GM18907 (cell line): ENCODE measurements at regions not wholly inside any gene's neighbourhood (a gene's known extent, or its start where the extent isn't known, plus 50 kb on each side); places are given as distances from the start of the nearest gene placed in this dataset.

Experiments
- ATAC-seq: cut with Tn5 transposase; IDR thresholded peaks from one replicate; pipeline ENCODE4 v1.9.1; 2021; ENCODE audit warnings: mild to moderate bottlenecking, moderate library complexity; ENCODE audit not compliant: unreplicated experiment

GRCh38 chr10:88194961-88195367, 331.5 kb downstream of the PTEN start:
- no peak for ATAC-seq

GRCh38 chr10:88195841-88196240, 332.4 kb downstream of the PTEN start:
- ATAC-seq, result no peak

- no peak for ATAC-seq
These were observed 332.9 kb downstream of the PTEN start for GRCh38 chr10:88196291-88196690.

GRCh38 chr10:88198023-88198422, 334.6 kb downstream of the PTEN start:
- ATAC-seq, result no peak

- ATAC-seq, result no peak
These were observed 337.0 kb downstream of the PTEN start for GRCh38 chr10:88200312-88201032.

GRCh38 chr10:88205842-88206446, 342.5 kb downstream of the PTEN start:
- peak; percentile 63 for ATAC-seq

- no peak for ATAC-seq
These were observed 343.7 kb downstream of the PTEN start for GRCh38 chr10:88207121-88207546.

- no peak for ATAC-seq
These were observed 345.8 kb downstream of the PTEN start for GRCh38 chr10:88209231-88209630.

GRCh38 chr10:88209837-88210561, 346.6 kb downstream of the PTEN start:
- ATAC-seq, result no peak

- no peak for ATAC-seq
These were observed 347.8 kb downstream of the PTEN start for GRCh38 chr10:88211230-88211629.

GRCh38 chr10:88212069-88212468, 348.6 kb downstream of the PTEN start:
- ATAC-seq, result no peak

- no peak for ATAC-seq
These were observed 349.7 kb downstream of the PTEN start for GRCh38 chr10:88213065-88213605.

- ATAC-seq, result peak; percentile 67
These were observed 353.6 kb downstream of the PTEN start for GRCh38 chr10:88216976-88217375.

- ATAC-seq, result no peak
These were observed 354.9 kb downstream of the PTEN start for GRCh38 chr10:88218362-88218761.

GRCh38 chr10:88219753-88220152, 356.3 kb downstream of the PTEN start:
- ATAC-seq, result no peak

GRCh38 chr10:88221010-88221973, 357.9 kb downstream of the PTEN start:
- ATAC-seq, result no peak

- ATAC-seq, result no peak
These were observed 359.5 kb downstream of the PTEN start for GRCh38 chr10:88222881-88223280.
